Erythroblast (primary cell): ENCODE measurements at regions not wholly inside any gene's neighbourhood (a gene's known extent, or its start where the extent isn't known, plus 50 kb on each side); places are given as distances from the start of the nearest gene placed in this dataset.

Source experiments
- GATA1 ChIP-seq: IDR thresholded peaks from 2 replicates; pipeline ENCODE4 v1.6.1; 2011; ENCODE audit warnings: low read depth, mild to moderate bottlenecking, control low read depth, low read length, moderate library complexity
- POLR2A ChIP-seq: IDR thresholded peaks from 2 replicates; pipeline ENCODE4 v1.6.1; 2011; ENCODE audit warnings: mild to moderate bottlenecking, low read length

DNA sequence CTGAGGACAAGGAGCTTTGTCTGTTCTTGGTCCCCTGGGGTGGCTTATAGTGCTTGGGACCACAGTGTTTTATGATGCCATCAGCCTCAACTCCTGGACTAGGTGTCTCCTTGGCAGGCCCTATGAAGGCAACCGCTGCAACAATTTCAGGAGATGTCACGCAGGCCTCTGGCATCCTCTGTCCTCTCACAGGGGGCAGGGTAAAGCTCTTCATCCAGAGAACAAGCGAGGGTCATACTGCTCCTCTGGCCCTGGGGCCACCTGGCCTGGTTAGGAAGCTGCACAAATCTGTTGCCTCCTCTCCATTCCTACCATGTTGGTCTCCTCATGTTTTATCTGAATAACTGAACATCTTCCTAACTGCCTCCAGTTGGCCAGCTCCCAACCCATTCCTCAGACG, 148.9 kb upstream of the SPEF2 start:
- TF ChIP-seq POLR2A (no peak), GATA1 (no peak)
